GM19043 (cell line): ENCODE measurements at regions not wholly inside any gene's neighbourhood (a gene's known extent, or its start where the extent isn't known, plus 50 kb on each side); places are given as distances from the start of the nearest gene placed in this dataset.

Experiments used
- ATAC-seq: cut with Tn5 transposase; IDR thresholded peaks from one replicate; pipeline ENCODE4 v1.9.1; 2021; ENCODE audit warnings: low read depth; ENCODE audit not compliant: unreplicated experiment

GRCh38 chr4:34046580-34046979, 2197.7 kb downstream of the ARAP2 start:
- ATAC-seq, result no peak

- ATAC-seq, result no peak
These were observed 2197.0 kb downstream of the ARAP2 start for GRCh38 chr4:34047363-34047762.

- ATAC-seq, result no peak
These were observed 2178.2 kb downstream of the ARAP2 start for GRCh38 chr4:34066126-34066525.

DNA sequence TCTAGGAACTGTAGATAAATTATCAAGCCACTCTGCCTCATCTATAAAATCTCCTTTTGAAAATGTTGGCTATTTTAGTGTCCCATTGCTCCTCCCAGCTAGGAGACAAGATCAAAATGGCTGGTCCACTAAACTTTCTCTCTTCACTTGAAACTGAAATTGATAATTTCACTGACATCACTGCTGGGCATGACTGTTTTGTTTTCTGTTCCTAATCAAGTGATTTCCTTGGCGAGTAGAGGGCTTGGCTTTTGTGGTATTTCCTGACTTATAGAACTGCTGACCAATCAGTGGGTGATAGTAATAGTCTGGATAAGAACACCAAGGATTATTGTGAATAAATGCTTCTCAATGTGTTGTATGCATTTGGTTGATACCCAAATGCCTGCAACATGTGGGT, 2152.9 kb downstream of the ARAP2 start:
- ATAC-seq, result no peak

GRCh38 chr4:34094114-34094513, 2150.2 kb downstream of the ARAP2 start:
- ATAC-seq, result no peak

DNA sequence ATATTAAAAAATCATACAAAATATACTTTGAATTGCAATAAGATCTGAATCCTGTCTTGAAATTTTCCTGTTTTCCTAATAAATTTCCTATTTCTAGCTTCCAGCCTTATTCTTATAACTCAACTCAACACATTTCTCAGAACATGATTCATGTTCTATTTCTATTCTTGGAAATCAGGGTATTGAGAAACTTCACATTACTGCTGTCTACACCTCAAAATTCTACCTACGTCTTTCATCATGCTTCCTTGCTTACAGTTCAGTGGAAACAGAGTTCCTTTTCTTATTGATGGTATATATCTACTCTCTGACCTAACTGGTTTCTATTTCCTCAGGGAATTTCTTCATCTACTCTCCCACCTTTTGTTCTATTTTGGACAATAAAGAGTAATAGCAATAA, 2139.0 kb downstream of the ARAP2 start:
- no peak for ATAC-seq

DNA sequence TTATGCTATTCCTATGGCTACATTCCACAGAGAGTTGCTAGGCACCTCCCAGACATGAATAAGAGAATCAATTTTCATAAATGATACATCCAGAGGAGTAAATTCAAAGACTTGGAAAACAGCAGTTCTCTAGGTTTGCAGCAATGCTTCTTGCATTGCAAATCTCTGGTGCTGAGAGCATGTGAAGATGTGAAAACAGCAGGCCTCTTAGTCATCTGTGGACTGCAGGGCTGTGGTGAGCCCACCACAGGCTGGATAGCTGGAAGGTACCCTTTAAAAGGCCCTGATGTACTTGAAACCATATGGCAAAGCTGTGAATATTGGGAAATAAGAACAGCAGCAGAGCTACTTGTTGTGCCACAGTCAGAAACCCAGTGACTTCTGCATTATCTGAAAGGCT, 2135.9 kb downstream of the ARAP2 start:
- ATAC-seq, result no peak

- no peak for ATAC-seq
These were observed 2131.7 kb downstream of the ARAP2 start for GRCh38 chr4:34112573-34112972.

DNA sequence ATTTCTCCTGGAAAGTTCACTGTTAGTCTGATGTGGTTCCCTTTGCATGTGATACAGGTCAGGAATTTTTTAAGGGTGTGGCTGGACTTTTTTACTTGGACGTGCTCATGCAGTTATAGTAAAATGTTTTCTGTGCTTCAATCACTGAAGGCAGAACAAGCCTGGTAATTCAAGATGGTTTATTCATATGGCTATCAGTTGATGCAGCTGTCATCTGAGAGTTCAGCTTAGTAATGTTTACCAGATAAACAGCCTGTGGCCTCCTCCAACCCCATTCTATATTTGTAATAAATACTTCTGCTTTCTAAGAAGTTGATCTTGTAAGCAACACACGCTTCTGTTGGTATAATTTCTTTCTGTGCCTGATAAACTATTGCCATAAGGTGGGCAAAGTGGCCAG, 2105.9 kb downstream of the ARAP2 start:
- ATAC-seq, result no peak

- no peak for ATAC-seq
These were observed 2105.0 kb downstream of the ARAP2 start for GRCh38 chr4:34139346-34139745.

DNA sequence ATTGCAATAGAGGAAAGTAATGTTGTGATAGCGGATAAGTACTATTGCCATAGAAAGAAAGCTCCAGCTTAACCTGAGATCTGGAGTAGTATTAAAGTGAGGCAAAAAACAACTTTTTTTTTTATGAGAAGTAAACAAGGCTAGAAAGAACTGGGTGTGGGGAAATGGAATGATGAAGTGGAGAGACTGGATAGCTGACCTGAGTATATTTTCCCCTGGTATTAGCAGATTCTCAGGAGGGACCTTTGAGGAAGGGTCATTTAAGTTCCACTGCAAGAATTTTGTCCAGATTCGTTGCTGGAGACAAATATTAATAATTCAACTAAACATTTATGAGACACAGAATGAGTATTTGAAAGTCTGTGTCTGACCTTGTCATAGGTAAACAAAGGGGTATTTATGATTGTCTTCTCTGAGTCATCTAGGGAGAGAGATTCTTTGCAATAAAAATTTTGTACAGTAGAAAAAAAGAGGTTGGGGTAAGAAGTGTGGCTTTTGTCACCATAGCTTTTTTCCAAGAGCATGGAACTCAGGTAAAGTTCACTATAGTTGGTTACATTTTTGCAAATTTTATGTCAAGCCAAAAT, 2095.9 kb downstream of the ARAP2 start:
- ATAC-seq, result no peak

DNA sequence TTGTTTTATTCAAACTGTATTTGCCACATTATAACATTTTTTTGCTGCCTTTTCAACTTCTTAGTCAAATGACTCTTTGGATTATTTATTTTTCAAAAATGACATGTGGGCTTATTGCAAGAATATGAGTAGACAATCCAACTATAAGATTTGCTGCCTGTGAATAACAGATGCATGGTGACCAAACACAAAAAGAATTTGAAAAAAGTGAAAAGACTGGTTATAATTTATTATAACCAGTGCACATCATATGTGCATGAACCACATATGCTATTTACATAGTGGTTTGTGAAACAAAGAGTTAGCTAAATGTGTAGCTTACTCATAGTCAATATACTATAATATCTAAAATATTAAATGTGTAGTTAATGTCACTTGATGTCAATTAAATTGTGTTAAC, 2086.8 kb downstream of the ARAP2 start:
- no peak for ATAC-seq

GRCh38 chr4:34158878-34159277, 2085.4 kb downstream of the ARAP2 start:
- no peak for ATAC-seq

DNA sequence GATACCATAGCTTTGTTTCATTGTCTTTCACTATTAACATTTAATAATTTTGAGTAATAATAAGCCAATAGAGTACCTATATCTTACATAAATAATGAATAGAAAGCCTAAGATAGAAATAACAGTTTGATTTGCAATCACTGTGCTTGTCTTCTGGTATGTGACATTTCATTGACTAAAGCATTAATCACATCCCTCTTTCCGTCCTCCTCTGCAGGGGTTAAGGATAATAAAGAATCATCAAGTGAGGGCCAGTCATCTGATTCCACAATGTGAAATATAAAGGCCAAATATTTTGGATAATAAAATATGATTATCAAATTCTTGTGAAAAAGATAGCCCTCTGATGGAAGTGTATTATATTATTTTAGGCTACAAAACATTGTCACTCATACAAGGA, 2073.4 kb downstream of the ARAP2 start:
- no peak for ATAC-seq

- ATAC-seq, result no peak
These were observed 2067.7 kb downstream of the ARAP2 start for GRCh38 chr4:34176609-34177008.

DNA sequence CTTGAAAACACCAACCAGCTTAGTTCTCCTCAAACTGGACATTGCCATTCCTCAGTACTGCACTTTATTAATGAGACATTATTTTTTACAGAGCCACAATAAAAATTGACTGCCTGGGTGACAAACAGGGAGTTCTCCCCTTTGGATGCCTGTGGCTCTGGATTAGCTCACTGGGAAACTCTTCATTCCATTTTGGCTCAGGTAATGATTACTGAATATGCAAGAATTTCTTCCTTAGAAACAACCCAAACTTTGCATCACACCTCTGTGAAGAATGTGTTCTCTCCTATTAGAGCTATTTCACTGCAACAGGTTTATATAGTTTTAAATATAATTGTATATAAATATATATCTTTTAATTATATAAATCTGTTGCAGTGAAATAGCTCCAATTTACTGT, 2065.8 kb downstream of the ARAP2 start:
- no peak for ATAC-seq

DNA sequence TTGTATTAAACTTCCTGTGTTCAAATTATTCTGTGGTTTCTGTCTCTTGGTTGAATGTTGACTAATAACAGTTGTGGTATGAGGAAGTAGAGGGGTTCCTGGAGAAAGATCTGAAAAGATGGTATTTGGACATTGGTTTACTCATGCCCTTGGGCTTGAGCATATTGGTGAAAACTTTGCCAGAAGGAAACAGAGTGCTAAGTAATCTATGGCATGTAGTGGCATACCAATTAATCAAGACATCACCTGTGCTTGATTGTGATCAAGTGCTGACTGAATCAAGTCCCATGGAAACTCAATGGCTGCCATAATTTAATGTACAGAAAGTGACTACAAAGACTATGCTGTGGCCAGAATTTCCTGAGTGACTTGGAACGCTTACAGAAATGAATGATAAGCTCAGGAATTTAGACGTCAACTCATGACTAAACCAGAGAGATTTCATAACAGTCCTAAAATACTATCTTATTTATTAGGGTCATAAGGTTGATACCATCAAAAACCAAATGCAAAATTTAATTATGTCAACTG, 2062.9 kb downstream of the ARAP2 start:
- no peak for ATAC-seq

DNA sequence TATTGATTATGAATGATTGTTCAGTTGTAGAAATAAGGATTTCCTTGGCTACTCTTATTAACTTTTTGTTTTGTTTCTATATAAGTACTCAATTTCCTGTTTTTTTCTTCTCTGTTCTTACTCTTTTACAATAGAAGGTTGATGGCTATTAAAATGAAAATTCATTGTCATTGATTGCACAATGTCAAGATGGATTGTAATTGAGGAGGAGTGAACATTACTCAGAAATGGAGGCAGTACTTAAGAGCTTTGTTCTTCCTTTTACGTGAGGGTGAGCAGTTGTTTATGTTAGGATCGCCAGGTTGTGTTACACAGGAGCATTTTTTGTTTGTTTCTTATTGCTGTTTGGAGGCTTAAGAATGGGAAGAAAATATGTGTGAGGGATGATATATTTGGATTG, 2062.4 kb downstream of the ARAP2 start:
- ATAC-seq, result no peak

DNA sequence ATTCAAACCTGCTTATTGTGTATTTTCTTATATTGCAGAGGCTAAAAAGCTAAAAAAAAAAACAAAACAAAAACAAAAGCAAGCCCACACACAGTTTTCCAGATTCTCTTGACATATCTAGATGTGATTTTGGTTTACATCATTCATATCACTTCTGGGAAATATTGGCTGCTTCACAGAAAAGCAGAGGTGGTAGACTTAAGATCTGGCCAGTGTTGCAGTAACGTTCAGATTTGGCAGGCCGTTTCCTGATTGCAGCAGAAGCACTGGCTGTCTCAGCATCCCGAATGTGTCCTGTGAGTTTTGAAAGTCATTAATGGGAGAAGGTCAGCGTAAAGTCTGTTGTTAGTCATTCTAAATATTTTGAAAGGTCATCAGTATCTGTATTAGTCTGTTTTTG, 2062.0 kb downstream of the ARAP2 start:
- no peak for ATAC-seq

DNA sequence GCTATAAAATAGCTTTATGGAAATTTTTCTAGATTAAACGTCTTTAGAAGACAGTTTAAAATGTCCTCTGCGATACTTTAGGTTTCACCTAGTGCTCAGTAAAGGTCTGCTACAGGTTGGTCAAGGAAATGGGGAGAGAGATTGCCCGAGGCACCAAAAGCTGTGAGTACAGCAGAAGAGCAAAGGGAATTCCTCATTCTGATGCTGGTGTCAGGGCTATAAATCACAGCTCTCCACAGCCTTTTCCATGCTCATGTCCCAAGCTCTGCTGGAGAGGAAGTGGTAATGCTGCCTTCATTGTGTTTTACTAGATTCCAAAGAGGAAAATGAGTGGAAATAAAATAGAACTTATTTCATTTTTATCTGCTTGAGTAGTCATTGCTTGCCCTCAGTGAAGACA, 2060.4 kb downstream of the ARAP2 start:
- no peak for ATAC-seq

DNA sequence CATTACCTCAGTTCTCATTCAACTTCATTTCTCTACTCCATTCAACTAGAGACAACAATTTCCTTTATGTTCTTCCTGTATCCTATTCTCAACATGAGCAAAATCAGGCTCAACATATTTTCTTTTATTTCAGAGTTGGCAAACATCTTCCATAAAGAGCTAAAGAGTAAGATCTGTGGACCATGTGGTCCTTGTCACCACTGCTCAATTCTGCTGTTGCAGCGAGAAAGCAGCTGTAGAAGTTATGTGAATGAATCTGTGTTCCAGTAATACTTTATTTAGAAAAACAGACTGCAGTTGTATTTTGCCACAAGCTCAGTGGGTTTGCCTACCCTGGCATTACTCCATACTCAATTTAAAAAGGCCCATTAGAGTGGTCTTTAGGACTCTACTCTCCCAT, 2057.3 kb downstream of the ARAP2 start:
- no peak for ATAC-seq

- ATAC-seq, result no peak
These were observed 2052.9 kb downstream of the ARAP2 start for GRCh38 chr4:34191443-34191842.
